AG10803 (cell line): ENCODE measurements at regions not wholly inside any gene's neighbourhood (a gene's known extent, or its start where the extent isn't known, plus 50 kb on each side); places are given as distances from the start of the nearest gene placed in this dataset.

Experiments used
- DNase-seq: peaks from one replicate; pipeline ENCODE4 v3.0.0; 2010; ENCODE audit warnings: low read depth
- H3K4me3 ChIP-seq: 2 replicates; pipeline ENCODE4 v1.5.1; 2011; ENCODE audit warnings: mild to moderate bottlenecking, low read length, control low read depth
- TF ChIP-seq, protein P1 (sequence below): conservative IDR thresholded peaks from 2 replicates; pipeline ENCODE4 v1.5.1; 2011; ENCODE audit warnings: mild to moderate bottlenecking, low read length, control low read depth, inconsistent platforms

DNA sequence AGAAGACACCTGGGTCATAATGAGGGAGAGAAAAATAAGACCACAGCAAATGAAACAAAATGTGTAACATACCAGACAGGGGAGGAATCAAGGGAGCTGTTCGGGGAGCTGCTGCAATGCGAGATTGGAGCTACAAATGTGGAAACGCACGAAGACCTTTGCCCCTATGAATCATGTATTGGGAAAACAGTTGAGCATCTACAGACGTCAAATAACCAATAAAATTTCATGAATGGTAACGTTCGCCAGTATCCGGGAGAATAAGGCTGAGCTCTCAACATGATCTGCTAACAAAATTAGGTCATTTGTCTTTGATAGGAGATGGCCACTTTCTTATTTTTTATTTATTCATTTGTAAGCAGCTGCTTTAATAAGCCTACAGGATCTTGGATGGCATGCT is 486.2 kb upstream of the RBFOX1 start:
- TF ChIP-seq, protein P1, sequence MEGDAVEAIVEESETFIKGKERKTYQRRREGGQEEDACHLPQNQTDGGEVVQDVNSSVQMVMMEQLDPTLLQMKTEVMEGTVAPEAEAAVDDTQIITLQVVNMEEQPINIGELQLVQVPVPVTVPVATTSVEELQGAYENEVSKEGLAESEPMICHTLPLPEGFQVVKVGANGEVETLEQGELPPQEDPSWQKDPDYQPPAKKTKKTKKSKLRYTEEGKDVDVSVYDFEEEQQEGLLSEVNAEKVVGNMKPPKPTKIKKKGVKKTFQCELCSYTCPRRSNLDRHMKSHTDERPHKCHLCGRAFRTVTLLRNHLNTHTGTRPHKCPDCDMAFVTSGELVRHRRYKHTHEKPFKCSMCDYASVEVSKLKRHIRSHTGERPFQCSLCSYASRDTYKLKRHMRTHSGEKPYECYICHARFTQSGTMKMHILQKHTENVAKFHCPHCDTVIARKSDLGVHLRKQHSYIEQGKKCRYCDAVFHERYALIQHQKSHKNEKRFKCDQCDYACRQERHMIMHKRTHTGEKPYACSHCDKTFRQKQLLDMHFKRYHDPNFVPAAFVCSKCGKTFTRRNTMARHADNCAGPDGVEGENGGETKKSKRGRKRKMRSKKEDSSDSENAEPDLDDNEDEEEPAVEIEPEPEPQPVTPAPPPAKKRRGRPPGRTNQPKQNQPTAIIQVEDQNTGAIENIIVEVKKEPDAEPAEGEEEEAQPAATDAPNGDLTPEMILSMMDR: no peak
- no peak overlapping the region for H3K4me3 ChIP-seq

DNA sequence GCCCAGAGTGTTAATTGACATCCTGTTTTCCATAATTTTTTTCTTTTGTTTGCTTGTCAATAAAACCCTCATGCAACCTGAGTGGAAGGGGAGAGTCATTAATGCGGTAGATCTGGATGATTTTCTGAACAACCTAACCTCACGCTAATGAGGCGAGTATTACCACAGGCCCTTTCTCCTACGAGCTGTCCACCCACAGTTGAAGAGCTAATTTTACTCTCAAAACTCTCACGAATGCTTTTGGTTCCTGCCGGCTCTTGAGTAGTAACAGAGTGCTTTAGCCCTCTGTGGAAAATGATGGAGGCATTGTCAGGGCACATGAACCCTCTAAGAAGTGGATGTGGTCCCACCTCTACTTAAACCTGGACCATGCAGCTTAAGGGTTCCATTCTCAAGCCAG is 491.3 kb upstream of the RBFOX1 start:
- no peak for DNase-seq
- H3K4me3 ChIP-seq: no peak overlapping the region
- TF ChIP-seq, protein P1: no peak

More for the DNA sequence above, 486.2 kb upstream of the RBFOX1 start:
- no peak for DNase-seq

DNA sequence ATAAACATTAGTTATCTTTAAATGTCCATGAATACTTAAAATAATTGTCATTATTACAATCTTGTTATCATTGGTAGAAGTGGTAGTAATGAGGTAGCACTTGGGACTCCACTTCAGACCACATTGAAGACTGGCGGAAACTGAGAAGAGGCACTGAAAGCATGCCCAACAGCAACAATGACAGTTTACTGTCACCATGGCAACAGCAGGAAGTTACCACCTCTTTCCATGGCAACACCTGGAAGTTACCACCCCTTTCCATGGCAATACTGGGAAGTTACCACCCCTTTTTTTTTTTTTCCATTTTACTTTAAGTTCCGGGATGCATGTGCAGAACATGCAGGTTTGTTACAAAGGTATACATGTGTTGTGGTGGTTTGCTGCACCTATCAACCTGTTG is 494.9 kb upstream of the RBFOX1 start:
- no peak for DNase-seq
- TF ChIP-seq, protein P1: no peak
- no peak overlapping the region for H3K4me3 ChIP-seq

DNA sequence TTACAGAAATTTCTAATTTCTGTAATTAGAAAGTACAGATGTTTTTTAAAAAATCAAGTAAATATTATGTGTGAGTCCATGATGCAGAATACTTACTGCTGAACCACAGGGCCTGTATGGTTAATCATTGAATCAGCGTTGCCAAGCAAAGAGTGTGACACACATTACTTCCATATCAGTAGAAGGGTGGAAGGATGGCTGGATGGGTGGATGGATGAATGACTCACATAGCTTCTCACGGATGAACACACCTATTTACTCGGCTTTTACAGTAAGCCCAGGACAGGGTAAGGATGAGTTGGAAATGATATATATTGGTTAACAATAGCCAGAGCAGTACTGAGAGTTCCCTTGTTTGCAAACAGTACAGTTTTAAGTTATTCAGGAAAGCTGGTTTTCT is 495.9 kb upstream of the RBFOX1 start:
- TF ChIP-seq, protein P1: no peak
- DNase-seq: no peak
- no peak overlapping the region for H3K4me3 ChIP-seq

DNA sequence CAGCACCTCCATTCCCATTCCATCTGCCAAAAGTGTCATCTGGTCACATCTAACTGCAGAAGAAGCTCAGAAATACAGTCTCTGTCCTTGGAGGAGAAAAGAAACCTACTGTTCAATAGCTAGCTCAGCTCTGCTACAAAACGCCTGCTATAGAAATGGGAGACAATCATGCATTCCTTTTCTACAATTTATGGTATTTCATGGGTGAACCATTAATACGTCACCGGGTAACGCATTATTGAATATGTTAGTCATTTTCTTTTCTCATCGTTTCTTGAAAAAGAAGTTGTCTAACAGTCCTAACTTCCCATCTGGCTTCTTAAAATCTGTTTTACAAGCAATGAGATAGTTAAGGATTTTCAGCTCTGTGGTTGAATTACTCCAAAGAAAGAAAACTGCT is 496.7 kb upstream of the RBFOX1 start:
- DNase-seq: no peak
- TF ChIP-seq, protein P1: no peak
- H3K4me3 ChIP-seq: no peak overlapping the region

DNA sequence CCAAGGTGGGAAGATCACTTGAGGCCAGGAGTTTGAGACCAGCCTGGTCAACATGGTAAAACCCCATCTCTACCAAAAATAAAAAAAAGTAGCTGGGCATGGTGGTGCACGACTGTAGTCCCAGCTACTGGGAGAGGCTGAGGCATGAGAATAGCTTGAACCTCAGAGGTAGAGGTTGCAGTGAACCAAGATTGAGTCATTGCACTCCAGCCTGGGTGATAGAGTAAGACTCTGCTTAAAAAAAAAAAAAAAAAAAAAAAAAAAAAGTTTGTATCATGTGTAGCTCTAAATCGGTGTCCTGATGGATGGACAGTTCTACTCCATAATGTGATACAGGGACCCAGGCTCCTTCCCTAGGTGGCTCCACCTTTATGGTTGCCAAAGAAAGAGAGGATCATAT is 497.1 kb upstream of the RBFOX1 start:
- TF ChIP-seq, protein P1: no peak
- DNase-seq: no peak
- H3K4me3 ChIP-seq: no peak overlapping the region

DNA sequence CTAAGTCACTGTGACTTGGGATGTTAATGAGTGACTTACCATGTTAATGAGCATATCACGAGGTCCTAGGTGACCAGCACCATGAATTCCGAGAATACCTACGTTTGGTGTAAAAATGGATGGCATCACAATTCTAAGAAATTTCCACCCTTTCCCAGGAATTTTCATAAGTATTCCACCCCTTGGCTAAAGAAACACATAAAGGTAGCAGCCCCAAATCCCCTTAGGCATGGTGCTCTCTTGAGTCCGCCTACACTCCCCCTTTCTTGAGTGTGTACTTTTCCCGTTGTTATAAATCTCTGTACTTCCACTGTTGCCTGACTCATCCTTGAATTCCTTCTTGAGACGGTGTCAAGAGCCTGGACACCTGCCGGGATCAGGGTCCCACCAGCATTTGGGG is 504.0 kb upstream of the RBFOX1 start:
- no peak for DNase-seq
- TF ChIP-seq, protein P1: no peak
- H3K4me3 ChIP-seq: no peak overlapping the region
